Left kidney (tissue), 1 donor: ENCODE measurements at regions not wholly inside any gene's neighbourhood (a gene's known extent, or its start where the extent isn't known, plus 50 kb on each side); places are given as distances from the start of the nearest gene placed in this dataset.
"Not testable (repeated sequence)": the region's sequence is repeated elsewhere in the genome, so short reads cannot be mapped to it uniquely, and the experiment has no call there.

Experiments used
- DNase-seq: peaks from one replicate; pipeline ENCODE4 v3.0.0-alpha.2; 2013

DNA sequence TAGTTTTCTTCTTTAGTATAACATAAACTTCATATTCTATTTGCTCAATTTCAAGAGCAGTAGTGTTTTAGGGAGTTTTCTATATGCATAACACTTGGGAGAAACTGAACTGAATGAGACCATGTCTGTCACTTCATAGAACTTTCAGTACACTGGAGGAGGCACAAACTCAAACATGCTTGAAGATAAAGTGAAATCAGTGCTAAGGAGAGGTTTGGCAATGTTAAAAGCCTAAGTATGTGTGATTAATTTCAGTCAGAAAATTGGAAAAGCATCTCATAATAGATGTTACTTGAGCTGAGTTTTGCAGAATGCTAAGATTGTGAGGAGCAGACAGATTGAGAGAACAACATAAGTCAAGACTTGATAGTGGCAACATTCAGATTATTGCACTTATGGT lies 411.2 kb upstream of the HS3ST1 start:
- no peak for DNase-seq

DNA sequence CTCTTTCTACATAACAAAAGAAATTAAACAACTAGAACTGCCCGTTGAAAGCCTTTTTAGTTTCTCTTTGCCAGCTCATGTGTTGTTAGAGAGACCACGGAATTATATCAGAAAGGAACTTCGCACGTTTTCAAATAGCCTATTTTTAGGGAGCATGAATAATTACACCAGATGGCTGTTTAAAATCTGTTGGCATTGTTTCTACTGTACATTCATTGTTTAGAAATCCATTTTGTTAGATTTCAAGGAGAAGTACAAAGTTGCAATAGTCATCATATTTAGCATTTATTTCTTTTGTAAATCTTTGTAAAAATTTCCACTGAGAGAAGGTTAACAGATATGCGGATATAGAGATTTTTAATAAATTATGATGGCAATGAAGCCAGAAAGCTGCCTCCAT lies 403.0 kb upstream of the HS3ST1 start:
- no peak for DNase-seq

DNA sequence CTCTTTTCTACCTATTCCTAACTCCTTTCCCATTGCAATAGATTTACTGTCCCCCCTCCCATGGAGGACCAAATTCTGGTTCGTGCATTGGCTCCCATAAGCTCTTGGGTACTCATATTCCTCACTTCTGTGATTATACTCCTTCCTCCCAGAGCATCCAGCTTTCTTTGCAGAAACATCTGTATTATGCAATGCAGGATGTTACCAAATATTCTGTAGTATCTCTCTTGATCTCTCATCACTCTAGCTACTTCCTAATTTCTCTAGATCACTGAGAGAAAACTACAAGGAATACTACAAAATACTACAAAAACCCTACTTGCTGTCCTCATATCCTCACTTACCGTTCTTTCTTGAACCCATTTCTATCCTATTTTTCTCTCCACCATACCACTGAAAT lies 395.9 kb upstream of the HS3ST1 start:
- no peak for DNase-seq

DNA sequence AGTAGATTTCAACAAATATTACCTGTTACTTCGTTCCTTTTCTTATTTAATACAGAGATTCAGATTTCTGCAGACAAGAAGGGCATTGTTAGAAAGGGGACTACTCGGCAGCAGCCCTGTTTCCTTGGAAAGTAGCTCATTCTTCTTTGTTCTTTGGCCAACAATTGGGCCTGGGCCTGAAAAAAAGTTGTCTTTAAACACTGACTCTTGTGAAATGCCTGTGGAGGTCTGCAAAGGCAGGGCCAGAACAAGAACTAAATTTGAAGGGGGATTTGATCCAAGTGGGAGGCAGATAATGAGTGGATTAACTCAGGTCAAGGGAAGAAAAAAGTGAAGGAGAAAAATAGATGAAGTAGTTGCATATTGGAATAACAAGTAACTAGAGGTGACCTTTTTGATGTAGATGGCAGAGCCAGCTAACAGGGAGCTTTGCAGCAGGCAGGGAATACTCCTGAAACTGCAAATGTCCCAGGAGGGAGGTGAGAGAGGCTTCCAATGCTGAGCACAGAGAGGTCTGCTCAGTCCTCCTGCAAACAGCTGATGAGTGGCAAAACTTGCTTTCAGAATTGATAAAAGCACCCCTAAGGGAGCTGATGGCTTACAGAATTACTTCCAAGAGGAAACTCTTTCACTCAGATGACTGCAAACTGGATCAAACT lies 393.2 kb upstream of the HS3ST1 start:
- DNase-seq: no peak

DNA sequence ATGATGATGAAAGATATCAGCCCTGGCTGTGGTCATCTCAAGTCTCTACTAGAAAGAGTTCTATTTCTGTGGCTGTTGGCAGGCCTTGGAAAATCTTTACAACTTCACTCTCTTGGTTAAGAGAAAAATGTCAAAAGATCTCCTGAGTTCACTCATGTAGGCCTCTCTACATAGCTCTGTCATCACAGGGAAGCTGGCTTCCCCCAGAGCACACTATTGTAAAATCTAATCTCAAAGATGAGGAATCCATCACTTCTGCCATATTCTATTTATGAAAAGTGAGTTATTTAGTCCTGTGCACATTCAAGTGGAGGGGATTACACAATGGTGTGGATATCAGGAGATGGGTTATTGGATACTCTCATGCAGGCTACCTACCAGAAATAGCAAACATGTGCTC lies 388.4 kb upstream of the HS3ST1 start:
- no peak for DNase-seq

DNA sequence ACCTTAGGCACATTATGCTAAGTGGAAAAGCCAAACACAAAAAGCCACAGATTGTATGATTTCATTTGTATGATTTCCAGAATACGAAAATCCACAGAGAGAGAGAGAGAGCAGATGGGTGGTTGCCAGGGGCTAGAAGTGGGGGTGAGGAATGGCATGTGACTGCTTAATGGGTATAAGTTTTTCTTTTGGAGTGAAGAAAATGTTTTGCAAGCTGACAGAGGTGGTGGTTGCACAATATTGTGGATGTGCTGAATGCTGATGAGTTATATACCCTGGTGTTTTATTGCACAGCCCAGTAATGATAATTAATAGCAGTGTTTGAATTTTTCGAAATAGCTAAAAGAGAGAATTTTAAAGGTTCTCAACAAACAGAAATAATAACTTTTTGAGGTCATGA lies 386.1 kb upstream of the HS3ST1 start:
- no peak for DNase-seq

DNA sequence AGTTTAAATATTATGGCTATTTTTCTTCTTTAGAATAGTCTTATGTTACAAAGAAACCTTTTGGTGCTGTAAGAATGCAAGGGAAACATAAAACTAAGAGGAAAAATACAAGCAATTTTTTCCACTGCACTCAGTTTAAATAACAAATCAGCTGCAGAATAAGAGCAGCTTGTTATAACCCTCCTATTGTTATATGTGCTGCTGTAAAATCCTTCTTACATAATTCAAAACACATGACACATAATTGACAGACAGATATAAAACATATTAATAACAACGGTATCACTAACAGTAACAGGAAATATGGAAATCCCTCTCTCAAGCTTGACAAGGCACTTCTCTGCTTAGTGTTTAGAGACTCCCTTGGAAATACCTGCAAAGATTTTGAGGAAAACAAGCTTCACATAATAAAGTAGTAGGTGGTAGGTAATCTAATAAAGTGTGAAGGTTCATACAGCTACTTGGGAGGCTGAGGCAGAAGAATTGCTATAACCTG lies 385.3 kb upstream of the HS3ST1 start:
- no peak for DNase-seq

DNA sequence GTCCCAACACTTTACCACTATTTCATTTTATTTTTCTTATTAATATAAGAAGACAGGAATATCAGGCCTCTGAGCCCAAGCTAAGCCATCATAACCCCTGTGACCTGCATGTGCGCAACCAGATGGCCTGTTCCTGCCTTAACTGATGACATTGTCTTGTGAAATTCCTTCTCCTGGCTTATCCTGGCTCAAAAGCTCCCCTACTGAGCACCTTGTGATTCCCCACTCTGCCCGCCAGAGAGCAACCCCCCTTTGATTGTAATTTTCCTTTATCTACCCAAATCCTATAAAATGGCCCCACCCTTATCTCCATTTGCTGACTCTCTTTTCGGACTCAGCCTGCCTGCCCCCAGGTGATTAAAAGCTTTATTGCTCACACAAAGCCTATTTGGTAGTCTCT lies 382.8 kb upstream of the HS3ST1 start:
- DNase-seq: not testable (repeated sequence)

DNA sequence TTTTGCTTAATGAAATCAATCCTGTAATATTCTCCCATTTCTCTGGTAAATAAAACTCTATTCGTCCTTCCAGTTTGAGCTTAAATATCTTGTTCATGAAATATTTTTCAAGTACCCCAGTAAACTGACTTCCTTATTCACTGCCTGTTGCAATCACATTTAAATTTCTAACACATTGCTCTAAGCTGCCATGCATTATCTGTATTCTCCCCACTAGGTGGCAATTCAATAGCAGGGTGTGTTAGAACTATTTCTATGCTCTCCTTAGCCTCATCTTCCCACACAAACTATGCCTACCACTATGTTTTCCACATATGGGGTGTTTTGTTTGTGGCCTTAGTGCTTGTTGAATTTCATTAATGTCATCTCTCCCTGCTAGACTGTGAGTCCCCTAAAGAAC lies 377.1 kb upstream of the HS3ST1 start:
- DNase-seq: peak; percentile 11

DNA sequence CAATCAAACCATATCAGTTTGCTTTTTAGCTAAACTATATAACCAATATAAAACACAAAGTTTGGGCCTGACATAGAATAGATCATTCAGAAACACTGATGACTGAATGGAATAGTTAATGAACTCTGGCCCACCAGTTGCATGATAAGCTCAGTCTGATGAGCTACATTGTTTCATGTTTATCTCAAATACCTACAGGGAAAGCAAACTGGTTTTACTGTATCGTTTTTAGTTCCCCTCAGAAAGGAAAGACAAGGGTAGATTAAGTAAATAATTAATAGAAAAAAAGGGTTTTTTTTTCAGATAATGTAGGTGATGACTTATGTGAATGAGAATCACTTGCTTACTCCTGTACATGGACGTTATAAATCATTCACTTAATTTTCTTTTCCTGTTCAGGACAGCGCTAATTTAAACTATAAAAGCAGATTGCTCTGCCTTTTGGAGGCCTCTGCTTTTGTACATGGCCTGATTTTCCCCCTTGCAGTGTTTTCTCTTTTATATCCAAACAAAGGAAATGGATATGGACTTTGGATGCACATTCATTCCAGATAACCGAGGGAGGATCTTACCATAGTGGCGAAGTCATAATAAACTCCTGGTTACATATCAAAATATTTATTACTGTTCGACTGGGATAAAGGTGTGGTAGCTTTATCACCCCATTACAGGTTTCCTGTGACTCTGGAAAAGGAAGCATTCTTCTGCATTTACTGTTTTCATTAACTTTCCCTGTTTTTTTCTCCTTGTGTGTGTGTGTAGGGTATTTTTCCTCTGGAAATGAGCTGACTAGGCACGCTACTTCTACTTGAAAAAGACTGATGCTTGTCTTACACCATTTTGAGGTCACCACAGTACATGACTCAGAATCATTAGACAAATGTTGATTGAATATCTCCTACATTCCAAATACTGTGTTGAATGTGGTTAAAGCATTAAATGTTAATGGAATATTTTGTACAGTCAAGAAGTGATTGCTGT lies 373.1 kb upstream of the HS3ST1 start:
- no peak for DNase-seq

DNA sequence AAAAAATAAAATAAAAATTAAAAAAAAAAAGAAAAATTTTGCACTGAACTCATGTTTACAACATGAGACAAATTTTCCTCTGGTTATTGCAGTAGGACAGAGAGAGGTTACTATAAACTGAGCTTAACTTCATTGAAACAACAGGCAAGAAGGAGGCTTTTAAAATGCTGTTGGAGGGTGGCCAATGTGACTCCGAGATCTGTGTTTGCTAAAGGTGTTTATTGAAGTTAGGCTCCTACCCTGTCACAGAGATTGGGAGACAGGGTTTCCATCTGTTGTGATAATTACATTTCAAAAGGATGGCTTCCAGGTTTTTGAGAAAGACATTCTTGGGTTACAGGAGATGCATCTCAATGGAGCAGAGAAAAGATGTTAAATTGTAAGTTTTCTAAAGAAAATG lies 370.5 kb upstream of the HS3ST1 start:
- DNase-seq: no peak

DNA sequence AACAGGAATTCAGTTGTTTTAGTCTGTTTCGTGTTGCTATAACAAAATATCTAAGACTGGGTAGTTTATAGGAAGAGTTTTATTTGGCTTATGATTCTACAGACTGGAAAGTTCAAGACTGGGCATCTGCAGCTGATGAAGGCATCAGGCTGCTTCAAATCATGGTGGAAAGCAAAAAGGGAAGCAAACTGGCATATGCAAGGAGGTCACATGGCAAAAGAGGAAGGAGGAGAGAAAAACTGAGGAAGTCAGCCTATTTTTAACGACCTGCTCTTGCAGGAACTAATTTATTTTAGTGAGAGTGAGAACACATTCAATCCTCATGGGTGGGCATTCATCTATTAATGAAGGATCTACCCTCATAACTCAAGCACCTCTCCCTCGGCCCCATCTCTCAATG lies 363.1 kb upstream of the HS3ST1 start:
- no peak for DNase-seq

DNA sequence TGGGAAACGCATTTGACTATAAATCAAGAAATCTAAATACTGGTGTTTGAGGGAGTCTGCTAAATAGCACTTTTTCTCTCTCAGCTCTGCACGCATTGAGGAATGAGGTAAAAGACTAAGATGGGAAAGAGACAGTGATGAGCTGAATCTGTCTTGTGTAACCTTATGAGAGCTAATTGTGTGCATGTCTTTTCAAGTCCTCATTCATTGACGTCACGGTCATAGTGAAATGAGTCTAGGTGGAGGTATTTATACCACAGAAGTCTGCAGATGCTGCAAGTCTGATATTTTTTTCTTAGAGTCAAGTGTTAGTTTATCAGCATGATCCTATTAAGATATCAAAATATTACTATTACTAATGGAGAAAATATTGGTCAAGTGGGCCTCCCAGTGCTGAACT lies 361.5 kb upstream of the HS3ST1 start:
- no peak for DNase-seq

DNA sequence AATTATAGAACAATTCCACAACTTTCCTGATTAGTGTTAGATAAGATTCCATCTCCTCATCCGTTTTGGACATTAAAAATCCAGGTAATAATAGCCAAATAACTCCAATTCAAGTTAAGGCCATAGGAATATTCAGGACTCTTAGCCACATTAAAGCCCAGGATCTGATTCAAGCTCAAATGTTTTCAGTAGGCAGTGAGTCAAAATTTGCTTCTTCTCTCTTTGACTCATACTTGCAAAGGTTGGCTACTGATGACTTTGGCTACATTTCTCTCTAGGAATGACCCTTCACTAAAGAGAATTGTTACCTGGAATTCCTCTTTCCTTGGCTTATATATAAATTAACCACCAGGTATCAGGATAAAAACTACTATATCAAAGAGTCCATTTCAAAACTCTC lies 354.9 kb upstream of the HS3ST1 start:
- no peak for DNase-seq

DNA sequence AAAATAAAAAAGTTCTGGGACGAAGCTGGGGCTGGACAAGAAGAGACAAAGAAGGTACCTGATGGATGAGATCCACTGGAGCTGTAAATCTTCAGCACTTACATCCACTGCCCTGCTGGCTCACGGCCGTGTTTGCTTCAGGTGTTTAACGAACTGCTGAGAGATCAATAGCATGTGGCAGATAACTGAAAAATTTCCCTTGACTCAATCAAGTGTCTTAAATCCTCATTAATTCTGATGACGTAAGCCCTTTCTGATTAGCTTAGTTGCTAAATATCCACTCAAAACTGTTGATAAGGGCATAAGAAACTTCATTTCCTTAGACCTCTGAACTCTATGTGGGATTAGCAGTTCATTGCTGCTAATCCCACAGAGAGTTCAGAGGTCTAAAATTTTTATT lies 354.2 kb upstream of the HS3ST1 start:
- DNase-seq: no peak

DNA sequence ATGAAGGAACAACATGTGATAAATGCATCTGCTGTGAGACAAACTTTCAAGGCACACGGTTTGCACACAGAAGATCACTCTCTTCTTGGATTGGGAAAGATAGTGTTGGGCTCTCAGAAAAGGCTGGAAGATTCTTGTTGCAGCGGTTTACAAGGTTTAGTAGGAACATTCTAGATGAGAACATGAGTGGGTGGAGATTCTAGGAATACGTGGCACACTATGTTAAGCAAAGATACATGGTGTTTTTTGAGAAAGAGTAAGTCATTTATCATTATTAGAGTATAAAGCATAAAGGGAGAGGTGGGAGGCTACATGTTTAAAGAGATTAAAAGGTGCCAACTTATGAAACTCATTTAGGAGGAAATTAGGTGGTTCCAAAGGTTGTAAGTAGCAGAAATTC lies 348.8 kb upstream of the HS3ST1 start:
- no peak for DNase-seq

DNA sequence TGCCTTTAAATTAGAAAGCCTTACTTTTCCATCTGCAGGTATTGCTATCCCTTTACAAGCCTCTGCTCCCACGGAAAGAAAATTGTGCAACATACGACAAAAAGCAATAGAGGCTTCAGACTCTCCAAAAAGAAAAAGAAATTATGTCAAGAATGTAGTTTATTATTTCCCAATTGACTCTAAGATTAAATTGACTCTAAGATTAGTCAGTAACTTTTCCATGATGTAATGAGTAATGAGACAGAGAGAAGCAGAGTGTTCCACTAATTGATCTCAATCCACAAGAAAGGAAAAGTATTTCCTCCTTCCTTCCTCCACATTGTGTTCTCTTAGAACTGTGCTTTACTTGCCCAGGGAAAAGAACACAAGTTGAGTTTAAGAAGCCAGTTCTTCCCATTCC lies 345.7 kb upstream of the HS3ST1 start:
- DNase-seq: no peak

DNA sequence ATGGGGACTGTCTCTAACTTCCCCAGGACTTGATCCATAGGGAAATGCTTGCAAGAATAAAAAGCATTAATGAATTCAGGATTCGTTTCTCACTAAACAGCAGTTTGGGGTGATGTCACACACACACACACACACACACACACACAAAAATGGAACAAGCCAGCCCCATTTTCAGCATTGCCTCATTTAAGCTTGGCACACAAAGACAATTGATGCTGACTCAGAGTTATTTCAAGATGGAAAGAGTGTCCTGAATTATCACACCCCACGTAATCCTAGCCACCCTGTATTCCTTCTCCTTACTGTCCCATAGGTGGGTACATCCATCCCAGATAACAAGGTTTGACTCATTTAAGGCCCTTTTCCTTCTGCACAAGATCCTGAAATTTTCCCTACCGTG lies 345.1 kb upstream of the HS3ST1 start:
- no peak for DNase-seq

DNA sequence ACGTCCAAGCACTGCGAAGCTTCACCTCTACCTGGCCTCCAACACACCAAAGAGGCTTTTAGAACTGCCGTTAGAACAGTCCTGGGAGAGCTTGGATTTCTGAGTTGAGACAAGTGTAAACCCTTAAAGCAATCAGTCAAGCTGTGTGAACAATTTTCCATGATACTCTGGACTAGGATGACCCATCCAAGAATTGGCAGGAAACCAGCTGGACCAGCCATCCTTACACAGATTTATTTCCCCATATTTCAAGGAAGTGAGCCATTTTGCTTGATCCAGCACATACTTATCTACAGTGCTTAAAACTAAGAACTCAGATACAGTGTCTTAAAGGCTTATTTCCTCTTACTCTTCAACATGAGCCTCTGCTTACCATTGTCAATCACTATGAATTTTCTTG lies 340.7 kb upstream of the HS3ST1 start:
- no peak for DNase-seq

DNA sequence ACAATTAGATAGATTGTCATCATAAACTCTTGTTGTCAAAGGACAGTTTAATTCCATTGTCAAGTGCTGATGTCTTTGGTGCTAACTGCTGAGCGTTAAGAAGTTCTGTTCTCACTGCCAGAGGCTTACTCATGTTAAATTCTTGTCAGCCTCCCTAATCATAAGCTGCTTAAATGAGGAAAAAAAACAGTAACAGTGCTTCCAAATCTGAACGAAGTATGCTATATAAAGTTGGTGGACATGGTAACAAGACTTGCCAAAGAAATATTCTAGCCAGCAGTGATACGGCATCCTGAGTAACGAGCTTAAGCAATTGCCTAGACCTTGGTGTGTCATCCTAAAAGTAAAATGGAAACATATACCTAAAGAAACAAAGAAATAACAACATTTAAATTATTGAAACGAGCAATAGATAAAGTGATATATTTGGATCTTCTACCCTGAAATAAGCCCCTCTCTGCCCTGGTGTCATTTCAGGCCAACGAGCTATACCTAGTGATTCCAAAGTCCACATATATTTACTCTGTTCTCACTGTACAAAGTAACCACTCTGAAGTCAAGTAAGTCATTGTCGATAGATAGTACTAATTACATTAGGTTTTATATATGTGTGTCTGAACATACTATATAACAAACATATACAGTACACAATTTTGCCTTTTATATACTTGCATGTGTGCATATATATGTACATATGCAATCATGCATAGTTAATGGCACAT lies 339.7 kb upstream of the HS3ST1 start:
- no peak for DNase-seq

DNA sequence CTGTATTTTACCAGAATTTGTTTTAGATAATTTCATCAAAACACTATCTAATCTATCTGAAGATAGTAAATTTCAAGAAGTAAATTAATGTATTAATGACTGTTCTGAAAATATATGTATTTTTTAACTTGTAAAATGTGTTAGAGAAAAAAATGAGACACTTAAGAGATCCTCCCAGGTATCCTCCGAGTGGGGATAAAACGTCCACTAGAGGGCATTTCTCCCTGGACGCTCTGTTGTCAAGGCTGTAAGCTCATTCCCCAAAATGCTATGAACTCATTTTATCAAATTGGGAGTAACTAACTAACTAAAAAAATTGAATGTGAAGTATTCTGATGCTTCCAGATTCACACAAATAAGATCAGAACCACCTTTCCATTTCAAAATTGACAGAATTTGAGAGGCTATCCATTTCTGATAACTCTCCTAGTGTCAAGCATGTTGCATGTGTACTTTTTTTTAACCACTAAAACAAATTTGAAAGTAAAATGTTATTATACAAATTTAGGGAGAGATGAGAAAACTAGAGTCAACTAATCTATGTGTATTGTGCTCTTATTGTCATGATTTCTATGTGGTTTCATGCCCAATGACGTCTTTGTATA lies 337.3 kb upstream of the HS3ST1 start:
- peak; percentile 36 for DNase-seq

DNA sequence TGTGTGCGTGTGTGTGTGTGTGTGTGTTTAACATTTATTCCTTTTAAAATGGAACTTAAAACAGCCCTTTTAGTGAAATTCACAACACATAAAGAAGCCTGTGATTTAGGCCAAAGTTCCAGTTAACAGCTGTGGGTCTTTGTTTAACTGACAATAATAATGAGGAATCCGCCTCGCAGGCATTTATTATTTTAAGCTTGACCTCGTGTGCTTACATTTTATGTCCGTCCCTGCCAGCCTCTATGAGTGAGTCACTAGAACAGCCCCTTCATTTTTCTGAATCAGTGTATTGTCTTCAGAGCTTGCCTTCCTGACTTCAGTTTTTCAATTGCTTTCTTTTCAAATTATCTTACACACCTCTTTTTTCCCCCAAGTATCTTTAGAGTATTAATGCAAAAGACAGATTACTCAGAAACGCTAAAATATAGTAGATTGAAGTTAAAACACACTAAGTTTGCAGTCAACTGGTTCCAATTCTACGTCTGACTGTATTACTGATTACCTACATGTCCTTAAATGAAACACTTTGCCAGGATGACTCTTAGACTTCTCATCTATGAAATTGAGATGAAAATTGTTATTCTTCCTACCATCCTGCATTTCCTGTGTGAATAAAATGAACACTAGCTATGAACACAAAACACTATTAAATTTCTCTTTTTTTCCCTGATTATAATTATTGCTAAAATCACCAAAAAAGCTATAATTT lies 319.6 kb upstream of the HS3ST1 start:
- no peak for DNase-seq
